HepG2 (cell line): ENCODE measurements at regions not wholly inside any gene's neighbourhood (a gene's known extent, or its start where the extent isn't known, plus 50 kb on each side); places are given as distances from the start of the nearest gene placed in this dataset.

Experiments
- ATAC-seq: fragments of 200-7000 bp; cut with Tn5 transposase; 3 replicates; pipeline ENCODE4 v1.9.1; 2020; ENCODE audit warnings: mild to moderate bottlenecking, moderate library complexity
- BruUV-seq: library from RNA; stranded (reverse); fragments of 400-500 nt; replicated peaks from 2 replicates; lab custom pipeline; 2021; lab: Mats Ljungman, UMichigan
- CTCF ChIA-PET: fragments of 300-600 bp; formaldehyde crosslinking; extraction: SDS; loops from one replicate; lab custom pipeline; 2021; ENCODE audit warnings: low total read pairs, inconsistent platforms, low intra/inter-chr PET ratio; lab: Yijun Ruan, JAX
- POLR2A ChIA-PET: fragments of 350-600 bp; sonication (Branson Sonifier 250); formaldehyde crosslinking; loops from one replicate; lab custom pipeline; 2020; ENCODE audit warnings: antibody characterized with exemption, inconsistent platforms; lab: Yijun Ruan, JAX
- DNase-seq: peaks from one replicate; pipeline ENCODE4 v3.0.0-alpha.2; 2015; ENCODE audit warnings: low spot score
- FAIRE-seq: peaks from 3 replicates; lab custom pipeline; 2011; peaks lifted over from hg19 to GRCh38; lab: Jason Lieb, UNC
- H2AFZ ChIP-seq: one replicate; pipeline ENCODE4 v1.6.1; 2011; ENCODE audit warnings: low read length, inconsistent platforms
- H3K27ac ChIP-seq: fragments of 300-600 bp; 3 replicates; pipeline ENCODE4 v1.8.0; 2011; ENCODE audit warnings: mixed run types, mild to moderate bottlenecking, mixed read lengths, low read length, inconsistent platforms; ENCODE audit not compliant: insufficient read depth; ENCODE audit errors: extremely low read length
- H3K27me3 ChIP-seq, 2 experiments: fragments of 200-600 bp in 1 of 2; 2 replicates in 1 of 2; 3 replicates in 1 of 2; pipeline versions ENCODE4 v1.6.0 to v1.8.0; 2011; ENCODE audit warnings: low read length in 2 of 2, mild to moderate bottlenecking in 2 of 2, moderate library complexity in 2 of 2, inconsistent platforms in 1 of 2; ENCODE audit not compliant: insufficient read depth in 2 of 2, control insufficient read depth in 1 of 2
- H3K36me3 ChIP-seq, 2 experiments: fragments of 200-600 bp in 1 of 2; replicated peaks in 1 of 2; 2 replicates in 1 of 2; 3 replicates in 1 of 2; pipeline versions ENCODE4 v1.5.1 to v1.8.0; 2011; ENCODE audit warnings: low read length in 2 of 2, inconsistent platforms in 1 of 2; ENCODE audit not compliant: insufficient read depth in 2 of 2, control insufficient read depth in 1 of 2
- H3K4me1 ChIP-seq: 2 replicates; pipeline ENCODE4 v1.5.1; 2012; ENCODE audit warnings: low read length, inconsistent platforms; ENCODE audit not compliant: insufficient read depth
- H3K4me2 ChIP-seq: 2 replicates; pipeline ENCODE4 v1.6.0; 2011; ENCODE audit warnings: low read depth, low read length, inconsistent platforms
- H3K4me3 ChIP-seq, 3 experiments: fragments of 200-600 bp in 1 of 3; sonication (generic), shearing (Covaris generic) in 1 of 3; replicated peaks in 1 of 3; 2 replicates each; pipeline ENCODE4 v1.5.1; 2011 to 2016; ENCODE audit warnings: low read length in 3 of 3, inconsistent platforms in 2 of 3, low read depth in 2 of 3, mild to moderate bottlenecking in 2 of 3, control low read depth in 1 of 3, mixed read lengths in 1 of 3; ENCODE audit not compliant: insufficient read depth in 1 of 3
- H3K79me2 ChIP-seq: one replicate; pipeline ENCODE4 v1.6.1; 2011; ENCODE audit warnings: low read length, inconsistent platforms; ENCODE audit not compliant: insufficient read depth
- H3K9ac ChIP-seq: 2 replicates; pipeline ENCODE4 v1.6.0; 2011; ENCODE audit warnings: mild to moderate bottlenecking, low read depth, low read length, inconsistent platforms; ENCODE audit not compliant: insufficient read depth
- H3K9me3 ChIP-seq: 2 replicates; pipeline ENCODE4 v1.5.1; 2012; ENCODE audit warnings: mild to moderate bottlenecking, low read length
- H4K20me1 ChIP-seq: 2 replicates; pipeline ENCODE4 v1.6.0; 2011; ENCODE audit warnings: inconsistent platforms, mild to moderate bottlenecking, low read length, moderate library complexity; ENCODE audit not compliant: insufficient read depth
- KLF16 ChIP-seq, 2 experiments: sonication (generic) in 1 of 2; formaldehyde crosslinking in 1 of 2; IDR thresholded peaks; 2 replicates each; pipeline versions ENCODE4 v1.6.1 to v1.8.0; 2016 to 2023; ENCODE audit warnings: missing genetic modification reagents in 2 of 2, missing compliant biosample characterization in 1 of 2
- TGIF2 ChIP-seq: IDR thresholded peaks from 2 replicates; pipeline ENCODE4 v1.6.1; 2016; ENCODE audit warnings: control low read depth, missing compliant biosample characterization
- ZNF24 ChIP-seq: fragments of 450-650 bp; IDR thresholded peaks from 2 replicates; pipeline ENCODE4 v1.6.1; 2017; ENCODE audit warnings: antibody characterized with exemption, mild to moderate bottlenecking
- ZNF891 ChIP-seq: sonication (generic); formaldehyde crosslinking; IDR thresholded peaks from 2 replicates; pipeline ENCODE4 v1.5.0; 2020; ENCODE audit warnings: mild to moderate bottlenecking, missing genetic modification reagents
- WGBS: methylation state at CpG from one replicate; pipeline ENCODE4 v1.1.6; 2017; ENCODE audit warnings: low lambda C conversion rate; 5-methylcytosine and 5-hydroxymethylcytosine counted together
- in situ Hi-C: cut with HindIII; loops from 2 replicates; pipeline ENCODE4 v1.10.0; 2017; ENCODE audit warnings: low pct_unique_long_range_greater_than_20kb; ENCODE audit not compliant: extremely low pct_ligation_motif_present
- intact Hi-C: fragments of 100-400 bp; cut with micrococcal nuclease; formaldehyde crosslinking; loops from one replicate; pipeline ENCODE4 v1.10.0; 2022; ENCODE audit not compliant: unreplicated experiment
- TF ChIP-seq, protein P1 (sequence below): IDR thresholded peaks from 2 replicates; pipeline ENCODE4 v1.6.1; 2018; ENCODE audit warnings: missing genetic modification reagents
- TF ChIP-seq, protein P2 (sequence below): sonication (generic); formaldehyde crosslinking; IDR thresholded peaks from 2 replicates; pipeline ENCODE4 v1.4.0; 2020; ENCODE audit warnings: missing genetic modification reagents; ENCODE audit errors: not compliant biosample characterization
- TF ChIP-seq, protein P3 (sequence below): sonication (generic); formaldehyde crosslinking; IDR thresholded peaks from 2 replicates; pipeline ENCODE4 v1.4.0; 2020; ENCODE audit warnings: missing genetic modification reagents

DNA sequence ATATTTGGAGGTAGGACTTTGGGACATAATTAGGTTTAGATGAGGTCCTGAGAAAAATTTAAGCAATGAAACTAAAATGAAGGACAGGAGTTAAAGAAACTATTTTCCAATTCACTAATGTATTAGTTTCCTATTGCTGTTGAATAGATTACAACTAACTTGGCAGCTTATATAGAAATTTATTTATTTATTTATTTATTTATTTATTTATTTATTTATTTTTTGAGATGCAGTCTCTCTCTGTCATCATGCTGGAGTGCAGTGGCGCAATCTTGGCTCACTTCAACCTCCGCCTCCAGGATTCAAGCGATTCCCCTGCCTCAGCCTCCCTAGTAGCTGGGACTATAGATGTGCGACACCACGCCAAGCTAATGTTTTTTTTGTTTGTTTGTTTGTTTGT, 182.4 kb upstream of the ADCY2 start:
- Histone ChIP-seq H3K4me3 (no peak overlapping the region), H3K27me3 (no peaks in the 10 kb centered on the region; a peak in 1 of 5 replicates), H3K36me3 (no peaks in the 10 kb centered on the region), H3K27ac (no peak overlapping the region), H3K79me2 (no peaks in the 10 kb centered on the region), H3K9ac (no peak overlapping the region), H3K4me2 (no peak overlapping the region), H4K20me1 (no peaks in the 10 kb centered on the region), H2AFZ (no peak overlapping the region), H3K4me1 (no peaks in the 10 kb centered on the region), H3K9me3 (no peaks in the 10 kb centered on the region)
- ChIA-PET POLR2A (no interaction called here), CTCF (no interaction called here)
- BruUV-seq = no TSS peak
- FAIRE-seq (no peak), DNase-seq (no peak), ATAC-seq (no peak)
- intact Hi-C loops (no loop called here), in situ Hi-C loops (no loop called here)
- WGBS = 44% methylated on average over 5 of the region's 5 CpGs
- TF ChIP-seq, protein P1, sequence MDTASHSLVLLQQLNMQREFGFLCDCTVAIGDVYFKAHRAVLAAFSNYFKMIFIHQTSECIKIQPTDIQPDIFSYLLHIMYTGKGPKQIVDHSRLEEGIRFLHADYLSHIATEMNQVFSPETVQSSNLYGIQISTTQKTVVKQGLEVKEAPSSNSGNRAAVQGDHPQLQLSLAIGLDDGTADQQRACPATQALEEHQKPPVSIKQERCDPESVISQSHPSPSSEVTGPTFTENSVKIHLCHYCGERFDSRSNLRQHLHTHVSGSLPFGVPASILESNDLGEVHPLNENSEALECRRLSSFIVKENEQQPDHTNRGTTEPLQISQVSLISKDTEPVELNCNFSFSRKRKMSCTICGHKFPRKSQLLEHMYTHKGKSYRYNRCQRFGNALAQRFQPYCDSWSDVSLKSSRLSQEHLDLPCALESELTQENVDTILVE (CRISPR knock-in tag) = no peak
- TF ChIP-seq, protein P2, sequence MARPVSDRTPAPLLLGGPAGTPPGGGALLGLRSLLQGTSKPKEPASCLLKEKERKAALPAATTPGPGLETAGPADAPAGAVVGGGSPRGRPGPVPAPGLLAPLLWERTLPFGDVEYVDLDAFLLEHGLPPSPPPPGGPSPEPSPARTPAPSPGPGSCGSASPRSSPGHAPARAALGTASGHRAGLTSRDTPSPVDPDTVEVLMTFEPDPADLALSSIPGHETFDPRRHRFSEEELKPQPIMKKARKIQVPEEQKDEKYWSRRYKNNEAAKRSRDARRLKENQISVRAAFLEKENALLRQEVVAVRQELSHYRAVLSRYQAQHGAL (CRISPR knock-in tag) = no peak
- TF ChIP-seq ZNF24 (no peak), KLF16 (CRISPR knock-in tag; IDR thresholded peaks at IDR 0.05) (no peak), ZNF891 (CRISPR knock-in tag) (no peak), TGIF2 (CRISPR knock-in tag) (no peak)
- TF ChIP-seq, protein P3, sequence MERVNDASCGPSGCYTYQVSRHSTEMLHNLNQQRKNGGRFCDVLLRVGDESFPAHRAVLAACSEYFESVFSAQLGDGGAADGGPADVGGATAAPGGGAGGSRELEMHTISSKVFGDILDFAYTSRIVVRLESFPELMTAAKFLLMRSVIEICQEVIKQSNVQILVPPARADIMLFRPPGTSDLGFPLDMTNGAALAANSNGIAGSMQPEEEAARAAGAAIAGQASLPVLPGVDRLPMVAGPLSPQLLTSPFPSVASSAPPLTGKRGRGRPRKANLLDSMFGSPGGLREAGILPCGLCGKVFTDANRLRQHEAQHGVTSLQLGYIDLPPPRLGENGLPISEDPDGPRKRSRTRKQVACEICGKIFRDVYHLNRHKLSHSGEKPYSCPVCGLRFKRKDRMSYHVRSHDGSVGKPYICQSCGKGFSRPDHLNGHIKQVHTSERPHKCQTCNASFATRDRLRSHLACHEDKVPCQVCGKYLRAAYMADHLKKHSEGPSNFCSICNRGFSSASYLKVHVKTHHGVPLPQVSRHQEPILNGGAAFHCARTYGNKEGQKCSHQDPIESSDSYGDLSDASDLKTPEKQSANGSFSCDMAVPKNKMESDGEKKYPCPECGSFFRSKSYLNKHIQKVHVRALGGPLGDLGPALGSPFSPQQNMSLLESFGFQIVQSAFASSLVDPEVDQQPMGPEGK = no peak
